GM12878 (cell line): ENCODE measurements at regions not wholly inside any gene's neighbourhood (a gene's known extent, or its start where the extent isn't known, plus 50 kb on each side); places are given as distances from the start of the nearest gene placed in this dataset.

Experiments used
- ATAC-seq: fragments of 200-7000 bp; cut with Tn5 transposase; 3 replicates; pipeline ENCODE4 v1.9.1; 2020; ENCODE audit warnings: mild to moderate bottlenecking, moderate library complexity
- BruUV-seq: library from RNA; stranded (reverse); fragments of 400-500 nt; replicated peaks from 2 replicates; lab custom pipeline; 2021; lab: Mats Ljungman, UMichigan
- CTCF ChIA-PET: fragments of 300-600 bp; sonication (Branson Sonifier 250); formaldehyde crosslinking; extraction: SDS; loops from one replicate; lab custom pipeline; 2021; ENCODE audit warnings: inconsistent platforms; lab: Yijun Ruan, JAX
- POLR2A ChIA-PET: fragments of 350-600 bp; formaldehyde crosslinking; extraction: SDS; loops from one replicate; lab custom pipeline; 2021; ENCODE audit warnings: inconsistent platforms; lab: Charles Lee
- RAD21 ChIA-PET: fragments of 300-600 bp; sonication (Branson Sonifier 250); formaldehyde crosslinking; loops from one replicate; lab custom pipeline; 2023; ENCODE audit warnings: antibody characterized with exemption; ENCODE audit not compliant: unreplicated experiment; lab: Charles Lee
- SMC1A ChIA-PET: fragments of 300-600 bp; sonication (Branson Sonifier 250); formaldehyde crosslinking; loops from one replicate; lab custom pipeline; 2023; ENCODE audit not compliant: unreplicated experiment, uncharacterized antibody; lab: Charles Lee
- DNase-seq: peaks from one replicate; pipeline ENCODE4 v3.0.0-alpha.2; 2011; ENCODE audit warnings: low read depth, low spot score
- FAIRE-seq: peaks from 3 replicates; lab custom pipeline; 2011; peaks lifted over from hg19 to GRCh38; lab: Jason Lieb, UNC
- H2AFZ ChIP-seq: 2 replicates; pipeline ENCODE4 v1.6.0; 2011; ENCODE audit warnings: low read depth, low read length, control low read depth; ENCODE audit not compliant: control insufficient read depth
- H3K27ac ChIP-seq: 2 replicates; pipeline ENCODE4 v1.5.1; 2011; ENCODE audit warnings: control low read depth; ENCODE audit not compliant: control insufficient read depth, insufficient read depth
- H3K27me3 ChIP-seq, 2 experiments: replicated peaks in 1 of 2; 2 replicates each; pipeline versions ENCODE4 v1.6.0 to v1.6.1; 2011; ENCODE audit warnings: low read length in 1 of 2; ENCODE audit not compliant: control insufficient read depth in 2 of 2, insufficient read depth in 2 of 2
- H3K36me3 ChIP-seq, 2 experiments: 2 replicates each; pipeline ENCODE4 v1.5.1; 2011; ENCODE audit warnings: low read length in 1 of 2; ENCODE audit not compliant: control insufficient read depth in 2 of 2, insufficient read depth in 2 of 2
- H3K4me1 ChIP-seq: 2 replicates; pipeline ENCODE4 v1.6.1; 2011; ENCODE audit warnings: mild to moderate bottlenecking, low read length, moderate library complexity, mixed read lengths; ENCODE audit not compliant: control insufficient read depth, insufficient read depth
- H3K4me2 ChIP-seq: 2 replicates; pipeline ENCODE4 v1.6.0; 2011; ENCODE audit warnings: control low read depth; ENCODE audit not compliant: control insufficient read depth, insufficient read depth
- H3K4me3 ChIP-seq: fragments of 200-600 bp; sonication (generic); 2 replicates; pipeline ENCODE4 v1.5.1; 2016
- H3K79me2 ChIP-seq: 2 replicates; pipeline ENCODE4 v1.6.0; 2011; ENCODE audit warnings: low read length; ENCODE audit not compliant: control insufficient read depth, insufficient read depth
- H3K9ac ChIP-seq: 2 replicates; pipeline ENCODE4 v1.8.0; 2011; ENCODE audit warnings: low read length, control low read depth, mixed read lengths; ENCODE audit not compliant: control insufficient read depth, insufficient read depth
- H3K9me3 ChIP-seq: replicated peaks from 3 replicates; pipeline ENCODE4 v1.5.1; 2011; ENCODE audit warnings: mild to moderate bottlenecking, low read length; ENCODE audit not compliant: control insufficient read depth, insufficient read depth
- H4K20me1 ChIP-seq: 2 replicates; pipeline ENCODE4 v1.6.0; 2011; ENCODE audit not compliant: control insufficient read depth, insufficient read depth
- BHLHE40 ChIP-seq, 2 experiments: fragments of 450-650 bp in 1 of 2; IDR thresholded peaks; 2 replicates each; pipeline ENCODE4 v1.6.1; 2011 to 2017; ENCODE audit warnings: low read depth in 2 of 2, borderline replicate concordance in 1 of 2, improper control_type of control experiment in 1 of 2, low read length in 1 of 2, mild to moderate bottlenecking in 1 of 2
- BMI1 ChIP-seq: fragments of 450-650 bp; IDR thresholded peaks from 2 replicates; pipeline ENCODE4 v1.6.1; 2016; ENCODE audit warnings: mild to moderate bottlenecking, moderate library complexity, borderline replicate concordance
- CEBPB ChIP-seq, 2 experiments: fragments of 150-350 bp in 1 of 2; IDR thresholded peaks; 2 replicates each; pipeline ENCODE4 v1.6.1; 2012 to 2014; ENCODE audit warnings: low read depth in 2 of 2, low read length in 2 of 2, borderline replicate concordance in 1 of 2, inconsistent platforms in 1 of 2
- CHD1 ChIP-seq: IDR thresholded peaks from 2 replicates; pipeline ENCODE4 v1.6.1; 2012; ENCODE audit warnings: low read depth, low read length, improper control_type of control experiment
- CHD2 ChIP-seq: IDR thresholded peaks from 2 replicates; pipeline ENCODE4 v1.6.1; 2011; ENCODE audit warnings: low read depth, low read length, improper control_type of control experiment, borderline replicate concordance
- GATAD2B ChIP-seq: fragments of 450-650 bp; conservative IDR thresholded peaks from 2 replicates; pipeline ENCODE4 v1.6.1; 2017; ENCODE audit warnings: low read depth, mild to moderate bottlenecking, moderate library complexity
- KLF5 ChIP-seq: fragments of 450-650 bp; IDR thresholded peaks from 2 replicates; pipeline ENCODE4 v1.6.1; 2014; ENCODE audit warnings: mild to moderate bottlenecking; ENCODE audit not compliant: partially characterized antibody
- LARP7 ChIP-seq: fragments of 450-650 bp; IDR thresholded peaks from 2 replicates; pipeline ENCODE4 v1.6.1; 2017; ENCODE audit warnings: mild to moderate bottlenecking
- MYB ChIP-seq: fragments of 150-350 bp; IDR thresholded peaks from 2 replicates; pipeline ENCODE4 v1.6.1; 2014; ENCODE audit warnings: mild to moderate bottlenecking, low read depth, low read length, borderline replicate concordance
- NFYB ChIP-seq: IDR thresholded peaks from 2 replicates; pipeline ENCODE4 v1.6.1; 2011; ENCODE audit warnings: low read depth, mild to moderate bottlenecking, low read length, improper control_type of control experiment, moderate library complexity; ENCODE audit not compliant: insufficient read depth
- NKRF ChIP-seq: fragments of 450-650 bp; conservative IDR thresholded peaks from 2 replicates; pipeline ENCODE4 v1.6.1; 2017; ENCODE audit warnings: mild to moderate bottlenecking, moderate library complexity
- PAX5 ChIP-seq: IDR thresholded peaks from 2 replicates; pipeline ENCODE4 v1.6.1; 2011; ENCODE audit warnings: low read depth, low read length, borderline replicate concordance
- POU2F2 ChIP-seq: IDR thresholded peaks from 3 replicates; pipeline ENCODE4 v1.6.1; 2011; ENCODE audit warnings: low read depth, mild to moderate bottlenecking, low read length, borderline replicate concordance
- SP1 ChIP-seq: IDR thresholded peaks from one replicate; pipeline ENCODE4 v1.6.1; 2011; ENCODE audit warnings: low read depth, low read length
- SPI1 ChIP-seq: IDR thresholded peaks from 2 replicates; pipeline ENCODE4 v1.6.1; 2011; ENCODE audit warnings: low read depth, mild to moderate bottlenecking, low read length, moderate library complexity, borderline replicate concordance; ENCODE audit not compliant: insufficient read depth
- STAT3 ChIP-seq: IDR thresholded peaks from 2 replicates; pipeline ENCODE4 v1.6.1; 2011; ENCODE audit warnings: low read depth, low read length, improper control_type of control experiment
- USF2 ChIP-seq: IDR thresholded peaks from 2 replicates; pipeline ENCODE4 v1.6.1; 2011; ENCODE audit warnings: low read depth, low read length, improper control_type of control experiment, borderline replicate concordance
- YBX1 ChIP-seq: fragments of 450-650 bp; IDR thresholded peaks from 2 replicates; pipeline ENCODE4 v1.6.1; 2016; ENCODE audit warnings: antibody characterized with exemption
- ZNF274 ChIP-seq: IDR thresholded peaks from one replicate; pipeline ENCODE4 v1.8.0; 2011; ENCODE audit not compliant: insufficient read length, insufficient read depth
- ZZZ3 ChIP-seq: IDR thresholded peaks from 2 replicates; pipeline ENCODE4 v1.6.1; 2011; ENCODE audit warnings: low read depth; ENCODE audit not compliant: control insufficient read depth, insufficient read length
- WGBS: methylation state at CpG from one replicate; pipeline ENCODE4 v1.1.6; 2016; ENCODE audit warnings: low lambda C conversion rate; ENCODE audit not compliant: insufficient replicate concordance, insufficient coverage; ENCODE audit errors: missing lambda C conversion rate; 5-methylcytosine and 5-hydroxymethylcytosine counted together
- in situ Hi-C: fragments of 300-500 bp; cut with MboI; formaldehyde crosslinking; loops from 9 replicates; pipeline ENCODE4 v1.14.3; 2018; ENCODE audit warnings: mixed read lengths
- intact Hi-C: fragments of 100-400 bp; cut with micrococcal nuclease; formaldehyde crosslinking; loops from one replicate; pipeline ENCODE4 v1.14.2; 2022; ENCODE audit not compliant: unreplicated experiment
- TF ChIP-seq, protein P1 (sequence below): fragments of 450-650 bp; IDR thresholded peaks from 2 replicates; pipeline ENCODE4 v1.6.1; 2017; ENCODE audit warnings: mild to moderate bottlenecking

GRCh38 chr19:23507446-23507845 is 112.2 kb upstream of the ZNF91 start (continued):
- no peak for TF ChIP-seq NKRF
- no peak for TF ChIP-seq ZNF274

DNA sequence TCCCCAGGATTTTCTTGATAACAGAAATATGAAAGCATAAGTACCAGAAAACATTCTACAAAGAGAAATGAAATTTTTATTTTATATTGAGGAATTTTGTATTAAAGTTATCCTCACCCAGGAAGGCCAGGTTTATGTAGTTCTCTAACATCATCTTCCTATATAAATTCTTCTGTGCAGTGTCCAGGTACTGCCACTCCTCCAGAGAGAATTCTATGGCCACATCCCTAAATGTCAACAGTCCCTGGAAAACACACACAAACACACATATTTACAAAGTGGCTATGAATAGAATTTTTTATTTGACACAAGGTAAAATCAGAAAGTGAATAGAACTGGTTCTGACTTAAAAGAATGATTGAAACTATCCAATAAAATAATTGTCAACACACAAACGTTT is 110.5 kb upstream of the ZNF91 start:
- Histone ChIP-seq H3K9ac (no peak overlapping the region), H3K79me2 (no peaks in the 10 kb centered on the region), H3K4me1 (no peaks in the 10 kb centered on the region), H4K20me1 (no peaks in the 10 kb centered on the region), H3K36me3 (no peaks in the 10 kb centered on the region), H3K4me2 (no peak overlapping the region), H3K9me3 (no peaks in the 10 kb centered on the region; the same call in 2 of the 3 replicates), H3K27ac (no peak overlapping the region), H2AFZ (no peak overlapping the region), H3K27me3 (no peaks in the 10 kb centered on the region), H3K4me3 (no peak overlapping the region)
- WGBS: 0% methylated on average over 1 of the region's 1 CpG
- DNase-seq (no peak), FAIRE-seq (no peak), ATAC-seq (no peak)
- no TSS peak for BruUV-seq
- ChIA-PET POLR2A (no interaction called here), SMC1A (no interaction called here), RAD21 (no interaction called here), CTCF (no interaction called here)
- in situ Hi-C loops (no loop called here), intact Hi-C loops (no loop called here)
- TF ChIP-seq SP1 (no peak), MYB (no peak), NFYB (no peak), LARP7 (no peak), CHD2 (no peak), POU2F2 (no peak), SPI1 (no peak), YBX1 (no peak), GATAD2B (no peak), BMI1 (no peak), KLF5 (no peak), PAX5 (no peak), USF2 (no peak), BHLHE40 (IDR thresholded peaks at IDR 0.05; ENCODE audit: borderline replicate concordance in 1 of 2, low read depth in 2 of 2, low read length in 1 of 2) (no peak), STAT3 (no peak), CEBPB (IDR thresholded peaks at IDR 0.05; ENCODE audit: borderline replicate concordance in 1 of 2, low read depth in 2 of 2, low read length in 2 of 2) (no peak), ZZZ3 (no peak), CHD1 (no peak)
- TF ChIP-seq, protein P1, sequence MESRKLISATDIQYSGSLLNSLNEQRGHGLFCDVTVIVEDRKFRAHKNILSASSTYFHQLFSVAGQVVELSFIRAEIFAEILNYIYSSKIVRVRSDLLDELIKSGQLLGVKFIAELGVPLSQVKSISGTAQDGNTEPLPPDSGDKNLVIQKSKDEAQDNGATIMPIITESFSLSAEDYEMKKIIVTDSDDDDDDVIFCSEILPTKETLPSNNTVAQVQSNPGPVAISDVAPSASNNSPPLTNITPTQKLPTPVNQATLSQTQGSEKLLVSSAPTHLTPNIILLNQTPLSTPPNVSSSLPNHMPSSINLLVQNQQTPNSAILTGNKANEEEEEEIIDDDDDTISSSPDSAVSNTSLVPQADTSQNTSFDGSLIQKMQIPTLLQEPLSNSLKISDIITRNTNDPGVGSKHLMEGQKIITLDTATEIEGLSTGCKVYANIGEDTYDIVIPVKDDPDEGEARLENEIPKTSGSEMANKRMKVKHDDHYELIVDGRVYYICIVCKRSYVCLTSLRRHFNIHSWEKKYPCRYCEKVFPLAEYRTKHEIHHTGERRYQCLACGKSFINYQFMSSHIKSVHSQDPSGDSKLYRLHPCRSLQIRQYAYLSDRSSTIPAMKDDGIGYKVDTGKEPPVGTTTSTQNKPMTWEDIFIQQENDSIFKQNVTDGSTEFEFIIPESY: no peak
